Activated CD4-positive, alpha-beta T cell treated with anti-CD3 and anti-CD28 coated beads, Interleukin-2, amount 50 U/mL, for 48 hours (primary cell): ENCODE measurements at regions not wholly inside any gene's neighbourhood (a gene's known extent, or its start where the extent isn't known, plus 50 kb on each side); places are given as distances from the start of the nearest gene placed in this dataset.

Experiments used
- DNase-seq, 2 experiments: peaks; one replicate each; pipeline ENCODE4 v3.0.0-alpha.2; 2020

DNA sequence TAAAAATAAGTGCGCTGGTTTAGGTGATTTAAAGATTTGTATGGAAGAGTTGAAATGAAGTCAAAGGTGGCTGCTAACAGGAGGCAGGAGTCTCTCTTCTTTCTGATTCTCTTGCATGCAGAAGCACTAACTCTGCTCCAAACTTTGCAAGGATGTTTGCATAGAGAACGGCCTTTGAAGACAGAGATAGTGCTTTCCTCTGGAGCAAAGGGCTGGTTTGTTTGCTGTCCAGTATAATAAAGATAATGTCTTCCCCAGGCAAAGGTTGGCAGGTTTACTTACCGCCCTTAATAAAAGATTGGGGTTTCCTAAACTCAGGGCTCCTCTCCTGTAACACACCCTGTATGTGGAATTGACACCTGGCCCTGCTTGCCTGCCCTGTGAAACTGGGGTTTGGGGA, 210.6 kb upstream of the RREB1 start:
- DNase-seq, result no peak

DNA sequence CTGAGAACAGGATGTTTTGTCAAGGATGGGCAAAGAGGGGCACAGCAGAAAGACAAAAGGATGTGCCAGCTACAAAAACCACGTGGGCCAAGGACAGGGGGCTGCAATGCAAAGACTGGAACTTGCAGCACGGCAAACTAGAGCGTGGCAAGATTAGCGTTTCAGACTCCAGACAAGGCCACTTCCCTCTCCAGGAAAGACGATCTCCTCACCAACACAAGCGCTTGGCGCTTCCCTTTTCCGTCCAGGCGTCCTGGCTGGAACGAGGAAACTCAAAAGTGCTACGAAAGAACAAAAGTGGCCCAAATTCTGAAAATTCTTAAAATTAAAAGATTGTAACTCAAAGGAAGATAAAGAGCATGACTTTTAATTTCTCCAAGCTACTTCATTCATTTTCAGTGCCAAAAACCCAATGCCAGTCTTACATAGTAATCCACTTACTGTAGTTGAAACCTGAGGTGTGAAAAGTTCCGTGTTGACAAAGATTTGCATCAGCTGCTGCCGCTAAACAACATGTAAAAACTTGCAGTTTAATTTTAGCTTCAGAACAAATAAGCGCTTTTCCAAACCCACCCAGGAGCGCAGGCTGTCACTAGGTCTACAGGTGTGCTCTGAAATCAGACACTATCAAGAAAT, 207.1 kb upstream of the RREB1 start:
- DNase-seq, result no peak

DNA sequence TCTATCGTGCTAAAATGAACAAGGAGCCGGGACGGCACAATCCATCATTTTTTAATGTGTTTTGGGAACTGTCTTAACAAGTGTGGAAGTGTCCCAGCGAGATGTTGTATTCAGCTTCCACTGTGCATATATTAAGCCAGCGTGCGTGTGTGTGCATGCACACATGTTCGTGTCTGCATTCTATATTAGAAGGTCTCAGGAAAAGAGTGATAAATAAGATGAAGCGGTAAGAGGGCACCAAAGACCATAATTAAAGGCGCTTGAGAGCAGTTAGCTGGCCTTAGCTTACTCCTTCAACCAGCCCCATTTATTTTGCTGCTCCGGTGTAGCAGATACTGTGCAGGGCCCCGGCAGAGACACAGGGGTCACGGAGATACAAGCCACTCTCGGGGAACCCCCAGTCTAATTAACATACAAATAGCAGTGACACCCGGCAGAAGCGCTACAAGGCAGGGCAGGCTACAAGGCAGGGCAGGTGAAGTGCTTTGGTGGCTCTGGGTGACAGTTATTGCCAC, 206.5 kb upstream of the RREB1 start:
- DNase-seq, result no peak

DNA sequence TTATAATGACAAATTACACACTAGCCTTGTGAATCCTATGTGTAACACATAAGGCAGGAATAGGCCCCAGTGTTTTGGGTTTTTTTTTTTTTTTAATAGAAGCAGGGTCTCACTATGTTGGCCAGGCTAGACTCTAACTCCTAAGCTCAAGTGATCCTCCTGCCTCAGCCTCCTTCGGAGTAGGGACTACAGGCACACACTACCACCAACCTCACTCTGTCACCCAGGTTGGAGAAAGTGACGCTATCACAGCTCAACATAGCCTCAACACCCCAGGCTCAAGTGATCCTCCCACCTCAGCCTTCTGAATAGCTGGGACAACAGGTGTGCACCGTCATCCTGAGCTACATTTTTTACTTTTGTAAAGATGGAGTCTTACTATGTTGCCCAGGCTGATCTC, 205.8 kb upstream of the RREB1 start:
- no peak for DNase-seq

DNA sequence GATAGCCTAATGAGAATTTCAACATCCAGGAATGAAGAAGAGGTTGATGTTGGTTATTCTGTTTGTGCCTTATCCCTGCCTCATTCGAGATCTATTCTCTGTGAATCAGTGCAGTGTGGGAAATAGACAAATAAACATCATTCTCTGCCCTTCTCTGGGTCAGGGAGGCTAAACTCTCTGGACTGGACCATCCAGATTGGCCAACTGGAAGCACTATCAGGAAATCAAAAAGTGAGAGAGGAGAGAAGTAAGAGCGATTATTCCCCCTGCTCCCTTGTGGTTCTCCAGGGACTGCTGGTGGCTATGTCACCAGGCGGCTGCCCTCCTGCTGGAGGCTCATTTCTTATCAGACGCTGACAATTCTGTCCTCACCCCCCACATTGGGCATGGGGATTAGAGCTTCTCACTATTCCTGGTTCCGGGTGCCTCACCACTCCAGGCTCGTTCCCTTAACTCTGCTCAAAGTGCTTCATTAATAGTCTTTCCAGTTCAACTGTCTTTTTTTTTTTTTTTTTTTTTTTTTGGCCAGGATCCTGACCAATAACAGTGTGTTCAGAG, 201.7 kb upstream of the RREB1 start:
- DNase-seq, result no peak

DNA sequence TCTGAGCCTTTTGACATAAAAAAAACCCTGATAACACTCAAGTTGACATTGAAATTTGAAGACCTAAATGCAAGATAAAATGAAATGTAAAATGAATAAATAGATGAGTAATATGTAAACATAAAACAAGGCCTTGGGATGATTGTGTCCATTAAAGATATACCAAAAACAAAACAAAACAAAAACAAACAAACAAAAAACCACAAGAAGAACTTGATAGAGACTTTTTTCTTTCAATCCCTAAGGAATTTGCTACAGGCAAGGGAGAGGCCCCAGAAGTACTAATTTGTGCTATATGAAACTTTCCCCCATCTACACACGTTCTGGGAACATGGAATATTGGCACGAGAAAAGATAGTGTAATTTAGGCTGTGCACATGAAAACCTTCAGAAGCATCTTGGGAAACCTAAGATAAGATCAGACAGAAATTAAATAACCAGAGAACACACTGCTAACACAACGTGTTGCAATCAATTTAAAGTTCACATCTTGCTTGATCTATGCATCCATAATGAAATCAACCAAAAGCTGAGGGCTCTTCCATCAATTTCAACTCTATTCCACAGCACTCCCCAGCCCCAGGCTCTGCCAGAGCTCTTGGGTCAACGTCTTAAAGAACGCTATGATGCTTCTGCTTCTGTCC, 201.1 kb upstream of the RREB1 start:
- no peak for DNase-seq

DNA sequence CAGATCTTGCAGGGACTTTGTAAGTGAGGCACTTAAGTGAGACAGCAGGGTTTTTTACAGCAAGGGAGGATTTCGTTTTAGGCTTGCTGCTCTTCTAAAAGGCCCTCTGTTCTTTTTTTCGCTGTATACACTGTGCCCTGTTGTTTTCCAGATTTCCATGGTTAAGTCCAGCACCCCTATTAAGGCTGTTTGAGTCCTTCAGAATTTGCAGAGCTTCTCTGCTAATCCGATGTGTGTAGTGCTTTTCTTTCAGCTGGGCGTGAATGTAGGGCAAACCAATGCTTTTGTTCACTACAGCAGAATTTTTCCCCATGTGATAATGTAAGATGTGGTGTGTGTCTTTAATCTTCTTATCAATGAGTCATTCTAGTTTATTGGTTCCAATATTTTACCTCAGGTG, 200.5 kb upstream of the RREB1 start:
- DNase-seq, result no peak

DNA sequence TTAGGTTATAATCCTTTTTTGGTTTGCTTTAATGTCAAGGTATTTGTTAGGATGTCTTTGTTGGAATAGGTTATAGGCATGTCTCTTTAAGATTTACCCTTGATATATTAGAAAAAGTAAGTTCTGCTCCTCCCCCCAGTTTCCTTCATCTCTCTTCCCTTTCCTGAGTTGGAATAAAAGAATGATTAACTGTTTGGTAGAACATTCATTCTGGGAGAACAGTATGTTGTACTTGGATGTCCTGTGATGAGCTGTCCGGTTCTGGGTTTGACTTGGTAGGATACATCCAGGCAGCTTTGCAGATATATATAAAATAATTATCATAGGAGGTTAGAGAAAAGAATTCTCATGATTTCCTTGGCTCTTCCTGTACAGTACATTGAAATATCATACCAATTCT, 199.6 kb upstream of the RREB1 start:
- DNase-seq, result no peak

DNA sequence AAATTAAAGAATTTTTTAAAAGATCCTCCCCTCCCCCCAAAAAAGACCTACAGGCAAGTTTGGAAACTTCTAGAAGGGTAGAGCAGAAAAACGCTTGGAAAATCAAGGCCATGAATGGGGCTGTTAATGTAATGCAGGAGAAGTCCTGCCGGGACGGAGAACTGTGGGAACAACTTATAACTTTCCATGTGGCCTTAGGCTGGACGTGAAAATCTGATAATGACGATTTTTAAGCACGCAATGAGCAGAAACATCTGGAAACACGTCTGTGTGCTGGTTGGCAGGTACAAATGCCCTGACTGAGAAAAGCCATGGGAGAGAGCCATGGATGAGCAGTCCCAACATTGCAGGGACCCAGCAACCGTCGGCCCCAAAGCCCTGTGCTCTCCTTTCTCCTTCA, 198.7 kb upstream of the RREB1 start:
- DNase-seq, result no peak

DNA sequence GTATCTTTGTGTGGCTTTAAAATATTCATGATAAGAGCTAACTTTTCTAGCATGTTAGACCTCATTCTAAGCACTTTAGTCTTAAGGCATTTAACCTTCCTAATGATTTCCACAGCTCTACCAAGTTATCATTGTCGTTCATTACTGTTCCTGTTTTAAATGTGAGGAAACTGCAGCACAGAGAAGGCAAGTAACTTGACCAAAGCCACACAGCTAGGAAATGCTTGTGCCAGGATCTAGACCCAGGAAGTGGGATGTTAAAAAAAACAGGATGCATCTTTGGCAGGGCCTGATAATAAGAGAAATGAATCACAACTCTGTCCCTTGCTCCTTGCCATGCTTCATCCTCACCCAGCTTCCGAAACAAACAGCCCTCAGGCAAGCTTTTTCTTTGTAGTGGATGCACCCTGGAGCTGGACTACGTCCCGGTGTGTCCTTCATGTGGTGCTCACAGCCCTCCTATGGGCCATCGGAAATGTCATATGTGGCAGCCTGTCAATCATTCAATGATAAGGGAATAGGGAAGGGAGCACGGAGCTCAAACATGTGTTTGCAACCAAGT, 196.9 kb upstream of the RREB1 start:
- DNase-seq, result no peak

DNA sequence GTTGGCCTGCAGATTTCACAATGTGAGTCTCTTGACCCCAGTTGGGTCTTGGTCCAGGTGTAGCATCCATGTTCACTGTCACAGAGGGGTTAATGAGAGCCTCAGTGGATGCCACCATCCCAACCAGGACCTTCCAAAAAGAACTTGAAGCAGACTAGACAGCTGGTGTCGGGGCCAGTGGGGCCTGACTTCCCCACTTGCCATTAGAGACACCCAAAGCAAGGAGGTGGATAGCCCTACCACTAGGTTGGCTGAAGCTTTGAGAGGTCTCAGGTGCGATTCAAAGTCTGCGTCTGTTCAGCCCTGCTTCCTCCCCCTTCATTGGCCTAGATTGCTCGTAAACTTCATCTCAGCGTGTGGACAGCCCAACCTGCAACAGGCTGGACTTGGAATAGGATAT, 196.4 kb upstream of the RREB1 start:
- no peak for DNase-seq

DNA sequence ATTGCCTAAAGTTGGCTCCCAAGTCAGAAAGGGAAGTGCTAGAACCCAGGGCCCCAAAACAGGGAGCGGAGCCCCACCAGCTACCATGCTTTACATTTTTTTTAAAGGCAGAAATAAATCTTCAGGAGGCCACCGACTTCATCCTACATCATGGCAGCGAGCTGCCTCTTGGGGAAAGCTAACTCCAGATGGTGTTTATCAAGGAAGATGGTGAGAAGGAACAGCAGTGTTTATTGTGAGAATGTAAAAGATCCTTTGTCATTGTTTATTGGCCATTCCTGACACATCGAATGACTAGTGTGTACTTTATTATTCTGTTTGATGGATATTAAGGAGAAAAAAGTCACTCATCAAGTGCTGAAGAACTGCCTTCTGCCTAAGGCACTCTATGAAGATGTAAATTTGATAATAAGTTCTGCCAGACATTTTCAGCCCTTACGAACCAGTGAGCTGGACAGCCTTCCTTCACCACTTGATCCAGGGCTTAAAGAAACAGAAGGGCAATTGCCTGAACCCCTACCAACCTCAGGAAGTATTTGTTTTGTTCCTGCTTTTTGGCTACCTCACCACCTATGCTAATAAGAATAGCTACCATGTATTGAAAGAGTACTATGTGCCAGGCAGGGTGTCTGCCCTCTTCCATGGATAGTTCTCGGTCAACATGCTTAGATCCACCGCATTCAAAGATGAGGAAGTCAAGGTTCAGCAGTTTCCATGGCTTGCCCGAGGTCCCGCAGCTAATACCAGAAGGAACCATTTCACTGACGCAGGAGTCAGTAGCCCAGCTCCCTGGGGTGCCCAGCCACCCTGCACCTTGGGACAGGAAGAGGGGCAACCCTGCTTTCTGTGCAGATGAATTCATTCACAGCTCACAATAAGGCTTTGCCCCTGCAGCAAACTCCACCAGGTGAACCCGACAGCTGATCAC, 194.7 kb upstream of the RREB1 start:
- no peak for DNase-seq

DNA sequence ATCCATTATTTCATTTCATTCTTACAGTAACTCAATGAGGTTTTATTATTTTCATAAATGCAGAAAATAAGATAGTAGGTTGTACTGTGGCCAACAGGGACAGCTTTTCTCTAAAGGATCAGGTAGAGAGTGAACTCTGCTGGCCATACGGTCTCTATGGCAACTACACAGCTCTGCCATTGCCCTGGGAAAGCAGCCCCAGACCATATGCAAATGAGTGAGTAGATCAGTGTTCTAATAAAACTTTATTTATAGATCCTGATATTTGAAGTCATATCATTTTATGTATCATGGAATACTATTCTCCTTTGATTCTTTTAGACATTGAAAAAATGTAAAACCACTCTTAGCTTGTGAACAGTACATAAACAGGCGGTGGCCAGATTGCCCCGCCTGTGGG, 192.5 kb upstream of the RREB1 start:
- DNase-seq, result no peak

DNA sequence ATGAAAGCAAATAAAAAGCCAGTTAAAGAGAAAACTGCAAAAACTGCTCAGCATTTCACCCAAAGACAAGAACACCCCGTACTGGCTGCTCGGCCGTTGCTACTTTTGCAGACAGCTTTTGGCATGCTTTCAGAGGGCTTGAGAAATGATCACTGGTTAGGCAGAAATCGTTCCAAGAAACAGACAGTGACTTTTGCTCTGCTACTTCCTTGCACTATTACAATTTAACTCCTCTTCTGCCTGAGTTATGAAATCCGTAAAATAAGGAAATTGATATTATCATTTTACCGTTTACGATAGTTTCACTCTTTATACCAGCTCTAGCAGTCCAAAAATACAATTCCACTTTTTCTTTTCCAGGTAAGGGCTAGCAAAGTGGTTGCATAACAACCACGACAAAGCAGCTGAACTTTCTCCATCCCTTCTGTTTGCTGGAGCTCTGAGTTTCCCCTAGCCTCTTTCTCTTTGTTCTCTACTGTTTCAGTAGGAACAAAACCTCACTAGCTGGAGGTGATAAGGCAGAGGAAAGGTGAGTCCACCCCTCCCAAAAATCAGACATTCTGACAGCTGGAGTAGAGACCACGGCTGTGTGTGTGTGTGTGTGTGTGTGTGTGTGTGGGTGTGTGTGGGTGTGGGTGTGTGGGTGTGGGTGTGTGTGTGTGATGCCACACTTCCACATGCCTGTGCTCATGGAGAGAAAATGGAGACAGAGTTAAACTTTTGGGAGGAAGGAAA, 191.8 kb upstream of the RREB1 start:
- no peak for DNase-seq

DNA sequence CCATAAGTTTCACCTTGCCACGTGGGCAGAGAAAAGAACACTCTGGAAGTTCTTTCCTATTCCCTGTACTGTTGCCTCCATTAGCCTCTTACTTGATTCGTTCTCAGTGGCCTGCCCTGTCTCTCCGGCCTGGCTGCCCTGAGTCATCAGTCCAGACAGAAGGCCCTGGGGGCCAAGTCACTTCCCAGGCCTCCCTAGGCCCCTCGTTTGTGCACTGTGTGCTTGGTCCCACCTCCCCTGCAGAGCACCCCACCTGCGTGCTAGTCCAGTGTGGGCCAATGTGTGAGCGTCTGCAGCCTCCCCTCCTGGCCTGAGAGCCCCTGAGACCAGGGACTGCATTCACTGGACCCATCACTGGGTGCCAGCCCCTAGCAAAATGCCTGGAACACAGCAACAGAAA, 191.2 kb upstream of the RREB1 start:
- DNase-seq, result no peak

DNA sequence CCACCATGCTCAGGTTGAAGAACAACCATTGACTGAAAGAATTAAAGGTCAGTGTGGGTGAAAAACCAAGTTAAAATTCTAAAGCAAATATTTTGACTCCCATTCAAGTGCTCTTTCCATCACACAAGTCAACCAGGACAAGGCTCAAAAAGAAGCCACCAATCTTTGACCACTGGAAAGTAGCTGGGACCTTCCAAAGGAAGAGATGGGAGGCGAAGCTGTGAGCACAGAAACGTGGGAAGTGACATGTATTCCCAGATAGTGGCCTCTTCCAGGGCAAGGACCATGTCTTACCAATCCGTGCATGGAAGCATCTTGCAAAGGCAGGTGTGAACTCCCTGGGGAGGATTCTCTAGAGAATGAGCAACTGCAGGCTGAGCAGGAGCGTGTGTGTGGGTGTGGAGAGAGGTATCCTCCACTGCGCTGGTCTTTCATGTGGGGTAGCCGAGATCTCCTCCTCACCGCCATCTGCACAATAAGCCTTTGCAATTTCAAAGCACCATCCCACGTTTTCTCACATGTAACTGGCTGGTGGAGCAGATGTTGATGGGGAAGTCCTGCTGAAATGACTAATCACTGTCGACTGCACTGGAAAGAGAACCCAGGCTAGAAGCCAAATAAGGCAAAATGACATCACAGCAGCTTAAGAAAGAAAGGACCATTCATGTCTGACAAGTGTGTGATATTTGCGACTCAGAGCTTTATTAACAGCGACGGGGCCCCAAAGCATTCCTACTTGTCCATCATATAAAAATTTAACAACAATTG, 189.4 kb upstream of the RREB1 start:
- DNase-seq, result peak; percentile 75 to 85

DNA sequence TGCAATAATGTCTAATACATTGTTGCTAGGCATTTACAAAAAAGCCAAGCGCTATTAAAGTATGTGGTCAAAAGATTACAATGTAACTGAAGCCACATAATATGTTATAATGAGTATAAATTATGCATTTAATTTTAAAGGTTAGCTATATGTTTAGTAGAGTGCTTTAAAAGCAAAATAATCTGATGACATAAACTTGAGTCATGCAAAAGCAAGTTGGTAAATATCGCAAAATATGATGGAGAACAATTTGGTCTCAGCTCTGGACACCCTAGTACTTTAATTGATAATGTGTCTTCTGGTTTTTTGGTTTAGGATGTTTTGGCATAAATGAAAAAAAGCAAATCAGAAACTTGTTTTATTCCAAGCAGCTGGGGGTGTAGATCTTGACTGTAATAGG, 188.6 kb upstream of the RREB1 start:
- DNase-seq, result no peak

DNA sequence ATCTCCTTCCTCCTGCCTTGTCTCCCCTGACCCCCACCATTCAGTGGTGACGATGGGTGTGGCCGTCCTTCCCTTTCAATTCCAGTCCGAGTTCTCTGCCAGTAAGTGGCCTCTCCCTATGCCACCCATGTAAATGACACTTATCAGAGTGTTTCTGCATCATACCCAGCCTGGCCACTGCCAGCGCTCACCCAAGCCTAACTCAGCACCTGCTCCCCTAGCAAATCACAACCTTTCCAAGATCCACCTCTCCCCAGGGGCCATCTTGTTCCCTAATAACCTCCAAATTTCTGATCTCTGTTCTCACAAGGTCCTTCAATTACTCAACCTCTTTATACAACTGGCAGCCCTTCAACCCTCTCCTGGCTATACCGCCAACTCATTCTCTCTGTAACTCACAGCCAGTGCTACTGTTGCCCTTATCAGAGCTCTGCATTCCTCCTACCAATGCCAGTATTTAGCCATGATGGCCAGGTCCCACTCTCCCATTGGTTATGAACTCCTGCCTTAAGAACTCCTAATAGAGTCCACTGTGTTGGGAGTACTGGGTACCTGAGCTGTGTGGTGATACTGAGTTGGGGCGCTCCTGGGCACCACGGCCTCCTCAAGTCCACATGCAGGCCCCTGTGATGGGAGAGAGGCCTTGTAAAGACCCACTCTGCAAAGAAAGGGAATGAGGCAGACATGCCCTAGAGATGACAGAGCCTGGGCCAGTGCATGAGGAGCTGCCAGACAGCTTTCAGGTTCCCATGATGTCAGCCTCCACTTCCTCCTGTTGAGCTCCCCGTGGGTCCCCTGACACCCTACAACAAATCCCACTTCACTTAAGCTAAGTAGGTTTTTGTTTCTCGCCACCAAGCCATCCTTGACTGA, 187.4 kb upstream of the RREB1 start:
- DNase-seq, result no peak

DNA sequence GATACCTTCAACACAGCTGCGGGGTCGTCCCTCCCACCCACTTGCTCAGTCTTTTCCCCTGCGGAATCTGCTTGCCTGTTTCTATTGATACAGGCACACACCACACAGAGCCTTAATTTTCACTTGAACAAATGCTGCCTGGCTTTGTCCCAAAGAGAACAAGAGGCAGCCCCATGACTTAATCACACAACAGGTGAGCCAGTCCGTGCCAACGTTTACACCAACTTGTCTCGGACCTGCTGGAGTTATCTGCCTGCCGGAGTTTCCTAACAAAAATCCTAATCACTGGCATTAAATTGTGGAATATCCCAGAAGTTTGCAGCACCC, 186.8 kb upstream of the RREB1 start:
- DNase-seq, result no peak

DNA sequence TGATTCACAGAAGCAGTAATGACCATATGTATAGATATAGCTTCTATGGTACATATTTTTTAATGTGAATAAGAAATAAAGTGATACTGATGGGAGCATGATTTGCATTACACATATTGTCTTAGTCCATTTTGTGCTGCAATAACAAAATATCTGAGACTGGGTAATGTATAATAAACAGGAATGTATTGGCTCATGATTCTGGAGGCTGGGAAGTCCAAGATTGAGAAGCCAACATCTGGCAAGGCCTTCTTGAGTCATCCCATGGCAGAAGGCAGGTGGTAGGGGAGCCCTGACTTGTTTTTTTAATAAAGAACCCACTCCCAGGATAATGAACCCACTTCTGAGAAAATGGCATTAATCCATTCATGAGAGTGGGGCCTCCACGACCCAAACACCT, 185.6 kb upstream of the RREB1 start:
- DNase-seq, result no peak

DNA sequence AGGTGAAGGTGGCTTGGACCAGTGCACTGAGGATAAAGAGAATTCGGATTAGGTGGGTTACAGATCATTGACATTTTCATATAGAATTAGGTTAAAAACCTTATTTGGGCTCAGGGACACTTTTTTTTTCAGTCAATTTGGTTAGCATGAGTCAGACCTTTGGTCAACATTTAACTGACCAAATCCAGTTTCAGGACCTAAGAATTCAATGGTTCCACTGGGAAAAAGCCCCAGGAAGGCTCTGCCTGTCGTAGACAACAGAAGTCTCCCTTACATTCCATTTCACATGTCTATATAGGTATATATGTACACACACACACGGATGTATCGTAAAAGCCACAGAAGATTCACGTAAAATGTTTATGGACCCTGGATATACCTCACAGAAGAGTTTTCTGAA, 184.2 kb upstream of the RREB1 start:
- no peak for DNase-seq
